Neural cell (in vitro differentiated cells): ENCODE measurements at regions not wholly inside any gene's neighbourhood (a gene's known extent, or its start where the extent isn't known, plus 50 kb on each side); places are given as distances from the start of the nearest gene placed in this dataset.
A peak's percentile ranks its signal among the peaks of the same experiment; 100 is the strongest.

Experiments used
- H2AFZ ChIP-seq: fragments of 200-600, 300-800 bp; sonication (generic), shearing (Covaris generic); 2 replicates; pipeline ENCODE4 v1.6.0; 2014; ENCODE audit warnings: low read depth, mild to moderate bottlenecking, antibody characterized with exemption, low read length, moderate library complexity
- H3F3A ChIP-seq: fragments of 200-600 bp; shearing (Covaris generic); 2 replicates; pipeline ENCODE4 v1.6.1; 2016; ENCODE audit warnings: mild to moderate bottlenecking, moderate library complexity, mixed read lengths, antibody characterized with exemption, low read length; ENCODE audit not compliant: insufficient read depth, poor library complexity, severe bottlenecking
- H3K27ac ChIP-seq: fragments of 200-600, 300-800 bp; sonication (generic), shearing (Covaris generic); 2 replicates; pipeline ENCODE4 v1.5.1; 2014; ENCODE audit warnings: mild to moderate bottlenecking, low read length, moderate library complexity
- H3K27me3 ChIP-seq: fragments of 300-800, 200-600 bp; sonication (generic), shearing (Covaris generic); 2 replicates; pipeline ENCODE4 v1.6.0; 2014; ENCODE audit warnings: mild to moderate bottlenecking, low read depth, low read length, moderate library complexity; ENCODE audit not compliant: insufficient read depth
- H3K36me3 ChIP-seq: fragments of 300-800, 200-600 bp; sonication (generic), shearing (Covaris generic); 2 replicates; pipeline ENCODE4 v1.5.1; 2014; ENCODE audit warnings: mild to moderate bottlenecking, antibody characterized with exemption, low read length, moderate library complexity; ENCODE audit not compliant: insufficient read depth
- H3K4me2 ChIP-seq: fragments of 300-800, 200-600 bp; sonication (generic), shearing (Covaris generic); 2 replicates; pipeline ENCODE4 v1.6.0; 2014; ENCODE audit warnings: mild to moderate bottlenecking, low read length
- H3K4me3 ChIP-seq: fragments of 300-800, 200-600 bp; sonication (generic), shearing (Covaris generic); 2 replicates; pipeline ENCODE4 v1.5.1; 2014; ENCODE audit warnings: mild to moderate bottlenecking, low read length, moderate library complexity
- H3K79me2 ChIP-seq: fragments of 200-600 bp; shearing (Covaris generic); replicated peaks from 2 replicates; pipeline ENCODE4 v1.6.0; 2014; ENCODE audit warnings: mild to moderate bottlenecking, low read length, moderate library complexity; ENCODE audit not compliant: insufficient read depth
- H3K9ac ChIP-seq: fragments of 300-800, 200-600 bp; sonication (generic), shearing (Covaris generic); 2 replicates; pipeline ENCODE4 v1.6.1; 2016; ENCODE audit warnings: mild to moderate bottlenecking, low read length, mixed read lengths
- H3K9me2 ChIP-seq: fragments of 200-600 bp; shearing (Covaris generic); 2 replicates; pipeline ENCODE4 v1.6.1; 2016; ENCODE audit warnings: mild to moderate bottlenecking, low read length, mixed read lengths; ENCODE audit not compliant: insufficient read depth
- H3K9me3 ChIP-seq: fragments of 200-600, 300-800 bp; sonication (generic), shearing (Covaris generic); 2 replicates; pipeline ENCODE4 v1.6.1; 2016; ENCODE audit warnings: mild to moderate bottlenecking, mixed run types, low read length, moderate library complexity, mixed read lengths
- H4K20me1 ChIP-seq: fragments of 200-600 bp; shearing (Covaris generic); 2 replicates; pipeline ENCODE4 v1.6.1; 2016; ENCODE audit warnings: mild to moderate bottlenecking, mixed run types; ENCODE audit not compliant: insufficient read depth
- EP300 ChIP-seq: fragments of 450-650 bp; conservative IDR thresholded peaks from 2 replicates; pipeline ENCODE4 v1.6.1; 2014; ENCODE audit warnings: antibody characterized with exemption, mild to moderate bottlenecking, moderate library complexity; ENCODE audit not compliant: poor library complexity, severe bottlenecking
- EZH2 ChIP-seq: fragments of 200-600, 300-800 bp; shearing (Covaris generic), sonication (generic); IDR thresholded peaks from 2 replicates; pipeline ENCODE4 v1.6.1; 2014; ENCODE audit warnings: antibody characterized with exemption, low read length, borderline replicate concordance, mild to moderate bottlenecking; ENCODE audit not compliant: insufficient read depth, poor library complexity, severe bottlenecking
- MXI1 ChIP-seq: fragments of 450-650 bp; conservative IDR thresholded peaks from 2 replicates; pipeline ENCODE4 v1.6.1; 2014; ENCODE audit warnings: antibody characterized with exemption, mild to moderate bottlenecking; ENCODE audit not compliant: poor library complexity, severe bottlenecking
- POLR2AphosphoS5 ChIP-seq: IDR thresholded peaks from 2 replicates; pipeline ENCODE4 v1.6.1; 2012
- RAD21 ChIP-seq: fragments of 450-650 bp; conservative IDR thresholded peaks from 2 replicates; pipeline ENCODE4 v1.6.1; 2014; ENCODE audit warnings: antibody characterized with exemption, mild to moderate bottlenecking, moderate library complexity
- REST ChIP-seq: IDR thresholded peaks from 2 replicates; pipeline ENCODE4 v1.6.1; 2012; ENCODE audit warnings: borderline replicate concordance
- SMC3 ChIP-seq: fragments of 450-650 bp; conservative IDR thresholded peaks from 2 replicates; pipeline ENCODE4 v1.6.1; 2014; ENCODE audit warnings: antibody characterized with exemption, mild to moderate bottlenecking, moderate library complexity; ENCODE audit not compliant: poor library complexity
- TAF1 ChIP-seq: IDR thresholded peaks from 2 replicates; pipeline ENCODE4 v1.6.1; 2012; ENCODE audit warnings: low read depth
- TF ChIP-seq, protein P1 (sequence below): fragments of 450-650 bp; IDR thresholded peaks from 2 replicates; pipeline ENCODE4 v1.5.1; 2014; ENCODE audit warnings: antibody characterized with exemption, mild to moderate bottlenecking, moderate library complexity; ENCODE audit not compliant: poor library complexity, severe bottlenecking

- Histone ChIP-seq H3K27me3 (no peaks in the 10 kb centered on the region), H3K9me2 (no peaks in the 10 kb centered on the region), H3K9ac (no peak overlapping the region), H3K4me2 (no peak overlapping the region), H3K4me3 (peak overlapping the region; percentile 14), H3K79me2 (no peaks in the 10 kb centered on the region), H3F3A (no peaks in the 10 kb centered on the region), H2AFZ (no peak overlapping the region), H3K27ac (peak overlapping the region; percentile 26), H4K20me1 (no peaks in the 10 kb centered on the region), H3K9me3 (no peaks in the 10 kb centered on the region), H3K36me3 (no peaks in the 10 kb centered on the region)
- TF ChIP-seq MXI1, result no peak
- TF ChIP-seq EP300, result peak; percentile 83
- peak; percentile 65 for TF ChIP-seq POLR2AphosphoS5
Measured at GRCh38 chr3:18134386-18135059, 290.6 kb downstream of the SATB1 start.

DNA sequence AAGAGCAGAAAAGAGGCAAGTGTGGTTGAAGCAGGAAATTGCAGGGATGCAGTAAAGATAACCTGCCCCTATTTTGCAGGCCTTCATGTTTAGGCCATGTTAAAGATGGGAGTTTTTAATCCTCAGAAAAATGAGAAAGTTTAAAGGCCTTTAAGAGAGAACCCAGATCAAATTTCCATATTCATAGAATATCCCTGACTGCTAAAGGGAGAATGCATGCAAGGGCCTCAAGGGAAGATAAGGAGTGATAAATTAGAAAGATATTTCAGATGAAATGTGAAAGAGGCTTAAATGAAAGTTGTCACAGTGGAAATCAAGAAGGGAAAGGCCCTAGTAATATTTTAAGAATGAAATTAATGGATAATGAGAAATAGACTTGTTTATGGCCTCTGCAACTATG is 292.1 kb downstream of the SATB1 start:
- no peaks in the 10 kb centered on the region for H3K79me2 ChIP-seq
- no peaks in the 10 kb centered on the region for H3K9me3 ChIP-seq
- H3K9ac ChIP-seq, result no peak overlapping the region
- H3K4me2 ChIP-seq, result no peak overlapping the region
- no peak overlapping the region for H2AFZ ChIP-seq
- H3K27me3 ChIP-seq, result no peaks in the 10 kb centered on the region
- no peaks in the 10 kb centered on the region for H3K36me3 ChIP-seq
- H3K4me3 ChIP-seq, result no peak overlapping the region
- TF ChIP-seq SMC3, result no peak
- no peak for TF ChIP-seq EZH2
- TF ChIP-seq, protein P1, sequence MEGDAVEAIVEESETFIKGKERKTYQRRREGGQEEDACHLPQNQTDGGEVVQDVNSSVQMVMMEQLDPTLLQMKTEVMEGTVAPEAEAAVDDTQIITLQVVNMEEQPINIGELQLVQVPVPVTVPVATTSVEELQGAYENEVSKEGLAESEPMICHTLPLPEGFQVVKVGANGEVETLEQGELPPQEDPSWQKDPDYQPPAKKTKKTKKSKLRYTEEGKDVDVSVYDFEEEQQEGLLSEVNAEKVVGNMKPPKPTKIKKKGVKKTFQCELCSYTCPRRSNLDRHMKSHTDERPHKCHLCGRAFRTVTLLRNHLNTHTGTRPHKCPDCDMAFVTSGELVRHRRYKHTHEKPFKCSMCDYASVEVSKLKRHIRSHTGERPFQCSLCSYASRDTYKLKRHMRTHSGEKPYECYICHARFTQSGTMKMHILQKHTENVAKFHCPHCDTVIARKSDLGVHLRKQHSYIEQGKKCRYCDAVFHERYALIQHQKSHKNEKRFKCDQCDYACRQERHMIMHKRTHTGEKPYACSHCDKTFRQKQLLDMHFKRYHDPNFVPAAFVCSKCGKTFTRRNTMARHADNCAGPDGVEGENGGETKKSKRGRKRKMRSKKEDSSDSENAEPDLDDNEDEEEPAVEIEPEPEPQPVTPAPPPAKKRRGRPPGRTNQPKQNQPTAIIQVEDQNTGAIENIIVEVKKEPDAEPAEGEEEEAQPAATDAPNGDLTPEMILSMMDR, result no peak
- TF ChIP-seq TAF1, result no peak
- no peak for TF ChIP-seq MXI1
- no peak for TF ChIP-seq POLR2AphosphoS5
- TF ChIP-seq RAD21, result no peak
- no peak for TF ChIP-seq REST
- no peak for TF ChIP-seq EP300
- H3K9me2 ChIP-seq, result no peaks in the 10 kb centered on the region
- H3F3A ChIP-seq, result no peaks in the 10 kb centered on the region
- no peak overlapping the region for H3K27ac ChIP-seq
- H4K20me1 ChIP-seq, result no peaks in the 10 kb centered on the region
